Breast epithelium (tissue), 3 donors: ENCODE measurements at regions not wholly inside any gene's neighbourhood (a gene's known extent, or its start where the extent isn't known, plus 50 kb on each side); places are given as distances from the start of the nearest gene placed in this dataset.

Experiments used
- CTCF ChIP-seq, 3 donors: fragments of 450-650 bp; IDR thresholded peaks; one replicate each; pipeline ENCODE4 v1.5.1; 2016 to 2017; ENCODE audit warnings: antibody characterized with exemption in 3 of 3, mild to moderate bottlenecking in 3 of 3, moderate library complexity in 3 of 3
- POLR2A ChIP-seq: fragments of 450-650 bp; IDR thresholded peaks from one replicate; pipeline ENCODE4 v1.6.1; 2016; ENCODE audit warnings: antibody characterized with exemption, mild to moderate bottlenecking, moderate library complexity
- POLR2AphosphoS5 ChIP-seq, 3 donors: sonication (generic); formaldehyde crosslinking; IDR thresholded peaks; one replicate each; pipeline ENCODE4 v1.6.1; 2017; ENCODE audit warnings: antibody characterized with exemption in 3 of 3

GRCh38 chr2:196295005-196295404, 123.6 kb upstream of the STK17B start:
- no peak for TF ChIP-seq POLR2A
- no peak for TF ChIP-seq CTCF (IDR thresholded peaks at IDR 0.05)
- no peak for TF ChIP-seq POLR2AphosphoS5 (IDR thresholded peaks at IDR 0.05)
